Activated CD4-positive, CD25-positive, alpha-beta regulatory T cell treated with anti-CD3 and anti-CD28 coated beads, Interleukin-2, amount 50 U/mL, for 72 hours (primary cell): ENCODE measurements at regions not wholly inside any gene's neighbourhood (a gene's known extent, or its start where the extent isn't known, plus 50 kb on each side); places are given as distances from the start of the nearest gene placed in this dataset.
"Not testable (repeated sequence)": the region's sequence is repeated elsewhere in the genome, so short reads cannot be mapped to it uniquely, and the experiment has no call there.

ENCODE experiments used
- DNase-seq: peaks from one replicate; pipeline ENCODE4 v3.0.0; 2021

DNA sequence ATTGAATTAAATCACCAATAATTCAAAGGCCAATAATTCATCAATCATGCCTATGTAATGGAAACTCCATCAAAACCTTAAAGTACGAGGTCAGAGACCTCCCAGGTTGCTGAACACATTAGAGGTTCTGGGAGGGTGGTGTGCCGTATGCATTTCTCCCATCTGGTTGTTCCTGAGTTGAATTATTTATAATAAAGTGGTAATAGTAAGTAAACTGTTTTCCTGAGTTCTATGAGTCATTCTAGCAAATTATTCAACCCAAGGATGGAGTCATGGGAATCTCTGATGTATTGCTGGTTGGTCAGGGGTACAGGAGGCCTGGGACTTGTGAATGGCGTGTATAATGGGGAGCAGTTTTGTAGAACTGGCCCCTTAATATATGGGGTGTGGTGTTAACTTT is 191.7 kb downstream of the CARTPT start:
- DNase-seq: no peak

GRCh38 chr5:71912021-71912420 is 192.9 kb downstream of the CARTPT start:
- no peak for DNase-seq

GRCh38 chr5:71914281-71914680 is 193.0 kb upstream of the MAP1B start:
- no peak for DNase-seq

DNA sequence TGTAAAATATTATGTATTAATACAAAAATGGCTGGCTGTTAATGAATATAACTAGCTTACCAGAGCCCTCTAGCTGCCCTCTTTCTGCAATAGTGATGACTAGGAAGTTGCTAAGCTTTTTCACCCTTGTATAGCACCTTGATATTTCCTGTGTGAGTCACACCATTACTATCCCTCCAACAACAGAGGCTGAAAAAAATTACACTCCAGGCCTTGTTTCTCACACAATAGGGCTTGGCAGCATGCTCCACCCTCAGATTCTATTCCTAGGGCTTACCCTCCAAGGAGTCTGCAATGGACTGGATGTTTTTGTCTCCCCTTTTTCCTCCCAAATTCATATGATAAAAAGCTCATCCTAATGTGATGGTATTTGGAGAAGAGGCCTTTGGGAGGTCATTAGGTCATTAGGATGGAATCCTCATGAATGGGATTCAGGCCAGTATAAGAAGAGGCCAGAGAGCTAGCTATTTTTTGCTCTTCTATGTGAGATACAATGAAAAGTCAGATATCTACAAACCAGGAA is 184.6 kb upstream of the MAP1B start:
- no peak for DNase-seq

DNA sequence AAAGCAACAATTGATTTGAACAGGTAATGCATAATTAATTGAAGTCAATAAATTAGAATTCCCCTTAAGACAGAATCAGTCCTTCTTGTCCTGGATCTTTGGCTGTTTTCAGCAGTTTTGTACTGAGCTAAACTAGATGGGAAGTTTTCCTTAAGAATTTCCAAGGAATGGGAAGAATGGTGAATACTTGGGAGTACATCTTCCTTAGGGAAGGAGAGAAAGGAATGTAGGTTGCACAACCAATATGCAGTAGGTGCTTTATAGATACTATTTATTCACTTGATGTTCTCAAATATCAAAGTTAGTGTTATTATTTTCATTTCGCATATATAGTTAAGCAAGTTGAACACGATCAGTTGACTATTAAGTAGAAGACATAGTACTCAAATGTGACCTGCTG is 183.5 kb upstream of the MAP1B start:
- no peak for DNase-seq

DNA sequence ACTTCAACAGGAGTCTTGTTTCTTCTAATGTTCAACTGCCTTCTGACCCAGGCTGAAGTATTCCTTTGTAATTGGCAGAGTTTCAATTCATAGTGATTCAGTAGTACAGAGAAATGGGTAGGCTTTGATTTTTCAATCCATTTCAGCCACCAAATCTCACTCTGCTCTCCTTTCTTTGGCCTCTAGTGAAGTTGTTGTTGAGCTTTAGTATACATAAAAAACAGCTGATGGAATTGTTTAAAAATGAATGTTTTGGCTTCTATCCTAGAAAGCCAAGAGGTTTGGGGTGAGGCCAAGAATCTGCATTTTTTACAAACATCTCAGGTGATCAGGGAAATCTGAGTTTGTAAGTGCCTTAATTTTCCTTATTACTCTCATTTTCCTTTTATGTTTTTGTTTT is 182.9 kb upstream of the MAP1B start:
- no peak for DNase-seq

- no peak for DNase-seq
These were observed 182.3 kb upstream of the MAP1B start for GRCh38 chr5:71924980-71925379.

DNA sequence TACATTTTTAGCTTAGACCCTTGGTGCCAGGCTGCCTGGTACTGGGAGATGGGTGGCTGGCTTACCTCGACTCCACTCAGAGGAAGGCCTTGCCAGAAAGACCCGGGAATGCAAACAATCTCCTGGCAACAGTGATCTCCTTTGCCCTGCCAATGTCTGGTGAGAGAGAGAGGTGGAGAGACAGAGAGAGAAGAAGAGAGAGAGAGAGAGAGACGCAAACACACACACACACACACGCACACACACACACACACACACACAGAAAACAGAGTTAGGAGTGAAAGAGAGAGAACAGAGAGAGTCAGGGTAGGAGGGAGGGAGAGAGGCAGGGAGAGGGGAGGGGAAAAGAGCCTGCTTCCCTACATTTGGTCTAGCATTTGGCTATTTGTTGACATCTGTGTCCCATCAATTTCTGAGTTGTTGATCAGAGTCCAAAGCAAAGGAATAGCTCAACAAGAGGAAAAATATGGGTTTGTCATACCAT is 181.6 kb upstream of the MAP1B start:
- no peak for DNase-seq

DNA sequence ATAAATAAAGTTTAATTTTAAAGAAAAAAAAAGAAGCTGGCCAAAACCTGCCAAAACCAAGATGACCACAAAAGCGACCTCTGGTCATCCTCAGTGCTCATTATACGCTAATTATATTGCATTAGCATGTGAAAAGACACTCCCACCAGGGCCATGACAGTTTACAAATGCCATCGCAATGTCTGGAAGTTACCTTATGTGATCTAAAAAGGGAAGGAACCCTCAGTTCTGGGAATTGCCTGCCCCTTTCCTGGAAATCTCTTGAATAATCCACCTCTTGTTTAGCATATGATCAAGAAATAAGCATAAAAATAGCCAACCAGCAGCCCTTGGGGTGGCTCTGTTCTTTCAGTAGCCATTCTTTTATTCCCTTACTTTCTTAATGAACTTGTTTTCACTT is 178.3 kb upstream of the MAP1B start:
- no peak for DNase-seq

- not testable (repeated sequence) for DNase-seq
These were observed 176.7 kb upstream of the MAP1B start for GRCh38 chr5:71930554-71930953.

- DNase-seq: no peak
These were observed 175.1 kb upstream of the MAP1B start for GRCh38 chr5:71932131-71932654.

DNA sequence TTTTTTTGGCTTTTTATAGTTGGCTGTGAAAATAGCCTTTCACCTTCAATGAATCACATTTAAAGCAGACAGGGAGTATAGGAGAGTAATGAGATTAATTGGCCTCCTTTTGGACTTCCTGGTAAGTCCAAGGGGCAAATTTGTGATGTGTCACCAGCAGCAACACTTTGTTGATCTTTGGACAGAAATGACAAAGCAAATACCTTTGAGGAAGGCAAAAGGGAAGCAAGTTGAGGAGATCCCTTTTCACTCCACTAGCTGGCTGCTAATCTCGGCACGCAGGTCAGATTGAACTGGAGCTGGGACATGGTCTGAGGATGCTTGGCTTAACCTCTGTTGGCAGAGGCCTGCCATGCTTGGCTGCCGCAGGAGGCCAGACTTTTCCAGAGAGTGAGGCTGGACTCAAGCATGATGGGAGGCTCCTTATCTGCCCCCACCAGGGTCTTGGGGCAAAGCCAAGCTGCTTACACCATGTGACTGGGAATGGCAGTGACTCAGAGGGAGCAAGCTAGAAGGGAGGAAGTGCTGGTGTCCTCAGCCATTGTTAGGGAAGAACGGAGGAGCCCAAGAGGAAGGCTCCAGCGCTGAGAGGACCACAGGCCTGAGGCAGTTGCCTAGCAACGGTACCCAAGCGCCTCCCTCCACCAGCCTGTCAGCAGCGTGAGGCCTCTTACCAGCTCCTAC is 174.5 kb upstream of the MAP1B start:
- DNase-seq: no peak

GRCh38 chr5:71934322-71934721 is 173.0 kb upstream of the MAP1B start:
- no peak for DNase-seq

- no peak for DNase-seq
These were observed 169.2 kb upstream of the MAP1B start for GRCh38 chr5:71937921-71938698.

- DNase-seq: no peak
These were observed 168.4 kb upstream of the MAP1B start for GRCh38 chr5:71938895-71939294.

DNA sequence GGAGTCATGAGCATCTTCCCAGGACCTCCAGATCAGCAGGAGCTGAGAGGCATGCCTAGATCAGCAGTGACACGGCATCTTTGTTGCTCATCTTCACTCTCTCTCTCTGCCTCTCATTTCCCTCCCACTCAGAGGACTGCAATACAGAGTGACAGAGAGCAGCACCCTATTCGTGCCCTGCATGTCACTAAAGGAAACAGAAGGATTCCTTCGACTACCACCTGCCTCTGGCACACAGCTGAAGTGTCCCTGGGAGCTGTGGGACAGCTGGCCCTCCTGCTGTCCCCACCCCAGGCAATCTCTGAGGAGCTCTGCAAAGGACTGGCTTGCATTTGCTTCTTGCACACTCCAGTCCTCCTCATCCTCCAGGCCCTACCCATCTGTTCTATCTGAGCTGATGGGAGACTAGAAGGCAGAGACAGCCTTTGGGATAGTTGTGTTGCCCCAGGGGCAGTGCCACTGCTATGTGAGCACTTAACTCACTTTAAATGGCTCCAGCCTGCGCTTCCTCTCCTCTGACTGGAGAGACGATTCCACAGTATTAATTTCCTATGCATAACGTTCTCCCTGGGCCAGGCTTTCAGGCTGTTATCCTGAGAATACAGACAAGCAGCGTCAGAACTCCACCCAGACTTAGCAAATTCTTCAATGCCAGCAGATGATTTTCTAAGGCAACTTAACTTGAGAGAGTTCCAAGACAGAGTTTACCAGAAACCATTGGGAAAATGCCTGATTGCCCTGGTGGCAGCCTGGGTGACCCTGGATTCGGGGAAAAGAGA is 167.6 kb upstream of the MAP1B start:
- DNase-seq: no peak

DNA sequence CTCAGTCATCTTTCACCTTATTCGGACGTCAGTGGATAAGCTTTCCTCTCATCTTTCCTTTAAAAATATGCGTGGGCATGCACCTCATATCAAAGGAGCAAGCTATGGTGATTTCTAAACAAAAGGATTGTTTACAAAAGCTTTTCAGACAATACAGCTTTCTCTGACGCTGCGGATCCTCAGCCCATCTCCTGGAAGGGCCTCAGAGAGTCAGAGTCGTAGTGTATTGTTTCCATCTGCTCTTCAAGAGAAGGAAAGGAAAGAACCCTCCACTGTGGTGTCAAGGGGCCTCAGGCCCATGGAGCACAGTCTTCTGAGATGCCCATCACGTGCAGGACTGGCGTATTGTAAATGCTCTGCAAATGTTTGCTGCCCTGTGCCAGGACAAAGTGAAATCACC is 163.4 kb upstream of the MAP1B start:
- no peak for DNase-seq

GRCh38 chr5:71945436-71945835 is 161.8 kb upstream of the MAP1B start:
- DNase-seq: no peak

DNA sequence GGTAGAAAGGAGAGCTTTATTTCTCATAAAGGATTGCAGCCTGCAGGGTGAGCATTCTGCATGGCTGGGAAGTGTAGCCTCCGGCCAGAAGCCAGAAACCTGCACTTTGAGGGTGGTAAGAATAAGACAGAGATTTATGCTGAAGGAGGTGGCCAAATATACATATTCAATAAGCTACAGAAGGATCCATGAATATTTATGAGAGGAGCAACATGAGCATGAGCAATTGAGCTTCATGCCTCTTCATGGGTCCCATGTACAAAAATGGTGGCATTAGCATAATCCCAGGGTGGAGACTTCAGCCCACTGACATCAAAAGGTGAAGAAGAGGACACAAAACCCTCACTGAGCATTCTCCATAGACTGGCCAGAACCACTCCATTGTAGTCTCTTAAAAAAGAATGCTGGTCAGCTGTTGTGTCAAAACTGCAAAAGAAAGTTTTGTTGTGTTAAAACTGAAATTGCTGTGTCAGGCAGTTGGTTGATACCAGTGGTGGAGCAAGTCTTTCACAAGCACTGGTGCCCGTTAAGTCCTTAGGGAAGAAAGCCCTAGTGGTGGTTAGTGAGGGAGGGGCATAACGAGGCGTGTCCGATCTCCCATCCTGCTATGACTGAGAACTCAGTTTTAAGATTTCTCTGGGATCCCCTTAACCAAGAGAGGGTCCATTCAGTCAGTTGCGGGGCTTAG is 160.8 kb upstream of the MAP1B start:
- no peak for DNase-seq

GRCh38 chr5:71948206-71948605 is 159.1 kb upstream of the MAP1B start:
- DNase-seq: no peak

GRCh38 chr5:71949772-71950171 is 157.5 kb upstream of the MAP1B start:
- DNase-seq: no peak

DNA sequence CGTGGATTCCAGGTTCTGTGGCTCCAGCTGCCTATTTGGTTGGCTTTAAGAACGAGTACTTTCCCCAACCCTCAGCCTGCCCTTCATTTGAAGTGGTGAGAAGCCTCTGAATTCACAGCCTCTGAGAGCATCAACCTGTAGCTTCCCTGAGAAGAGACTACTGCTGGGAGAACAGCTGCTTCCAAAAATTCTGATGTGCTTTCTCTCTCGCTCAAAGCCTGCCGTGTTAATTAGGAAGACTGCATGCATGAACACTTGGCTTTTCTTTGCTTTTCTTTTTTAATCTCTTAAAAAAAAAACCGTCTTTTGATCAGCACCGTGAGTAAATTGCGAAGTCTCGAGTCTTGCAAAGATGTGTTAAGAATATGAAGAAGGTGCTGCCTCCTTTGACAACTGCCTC is 153.4 kb upstream of the MAP1B start:
- no peak for DNase-seq

GRCh38 chr5:71954329-71954728 is 152.9 kb upstream of the MAP1B start:
- DNase-seq: no peak
